ENCODE measurements at regions not wholly inside any gene's neighbourhood (a gene's known extent, or its start where the extent isn't known, plus 50 kb on each side); places are given as distances from the start of the nearest gene placed in this dataset.

- no peak overlapping the region for H4K8ac ChIP-seq (ENCODE audit: low read depth, low read length)
- no peak overlapping the region for H2AFZ ChIP-seq (ENCODE audit: insufficient read depth, low read length, poor library complexity)
- H3K18ac ChIP-seq (ENCODE audit: low read length), result no peak overlapping the region
- no peak overlapping the region for H3K9ac ChIP-seq (ENCODE audit: low read length)
- H2AK5ac ChIP-seq (ENCODE audit: low read length), result no peak overlapping the region
- no peak overlapping the region for H3K23ac ChIP-seq (ENCODE audit: low read length)
- no peak overlapping the region for H4K91ac ChIP-seq (ENCODE audit: low read depth, low read length)
- H3K79me2 ChIP-seq (ENCODE audit: control insufficient read depth, insufficient read depth, low read length, poor library complexity), result no peaks in the 10 kb centered on the region
- H3K27me3 ChIP-seq (ENCODE audit: insufficient read depth, low read length), result no peaks in the 10 kb centered on the region
- no peak overlapping the region for H3K4ac ChIP-seq (ENCODE audit: low read depth, low read length)
- H3K9me3 ChIP-seq (ENCODE audit: insufficient read depth, low read depth, low read length), result no peaks in the 10 kb centered on the region
- no peak overlapping the region for H4K12ac ChIP-seq (ENCODE audit: low read depth, low read length)
- H2BK5ac ChIP-seq (ENCODE audit: low read depth, low read length, poor library complexity), result no peak overlapping the region
- H3K4me2 ChIP-seq (ENCODE audit: low read length), result no peak overlapping the region
- no peaks in the 10 kb centered on the region for H3K36me3 ChIP-seq (ENCODE audit: control insufficient read depth in 1 of 2, insufficient read depth in 2 of 2, low read length in 2 of 2)
- H3K14ac ChIP-seq (ENCODE audit: low read length), result no peak overlapping the region
- no peak for DNase-seq
- no peak overlapping the region for H2BK120ac ChIP-seq (ENCODE audit: insufficient read depth, low read length, poor library complexity)
- H3K4me1 ChIP-seq (ENCODE audit: control insufficient read depth in 1 of 2, insufficient read depth in 2 of 2, low read length in 2 of 2), result no peaks in the 10 kb centered on the region
- H3K27ac ChIP-seq (ENCODE audit: low read depth, low read length), result no peak overlapping the region
- H3K79me1 ChIP-seq (ENCODE audit: low read length), result no peaks in the 10 kb centered on the region
- no peak overlapping the region for H2BK12ac ChIP-seq (ENCODE audit: low read length)
- H3K4me3 ChIP-seq (ENCODE audit: low read depth, low read length), result no peak overlapping the region
- no CpG with 5 or more reads among the region's 4 CpGs for WGBS (ENCODE audit: extremely low coverage, insufficient coverage, insufficient read length)
Measured at GRCh38 chr2:10989151-10989550, 77.4 kb downstream of the KCNF1 start.

GRCh38 chr2:10989782-10990181, 78.0 kb downstream of the KCNF1 start:
- no peaks in the 10 kb centered on the region for H3K79me1 ChIP-seq (ENCODE audit: low read length)
- no peak overlapping the region for H2BK120ac ChIP-seq (ENCODE audit: insufficient read depth, low read length, poor library complexity)
- no peak overlapping the region for H3K18ac ChIP-seq (ENCODE audit: low read length)
- no peak overlapping the region for H3K9ac ChIP-seq (ENCODE audit: low read length)
- no peaks in the 10 kb centered on the region for H3K4me1 ChIP-seq (ENCODE audit: control insufficient read depth in 1 of 2, insufficient read depth in 2 of 2, low read length in 2 of 2)
- no peak overlapping the region for H2BK12ac ChIP-seq (ENCODE audit: low read length)
- H3K23ac ChIP-seq (ENCODE audit: low read length), result no peak overlapping the region
- no peak overlapping the region for H4K8ac ChIP-seq (ENCODE audit: low read depth, low read length)
- H4K91ac ChIP-seq (ENCODE audit: low read depth, low read length), result no peak overlapping the region
- H3K4me3 ChIP-seq (ENCODE audit: low read depth, low read length), result no peak overlapping the region
- no CpG with 5 or more reads among the region's 2 CpGs for WGBS (ENCODE audit: extremely low coverage, insufficient coverage, insufficient read length)
- no peak overlapping the region for H3K14ac ChIP-seq (ENCODE audit: low read length)
- H4K12ac ChIP-seq (ENCODE audit: low read depth, low read length), result no peak overlapping the region
- no peaks in the 10 kb centered on the region for H3K36me3 ChIP-seq (ENCODE audit: control insufficient read depth in 1 of 2, insufficient read depth in 2 of 2, low read length in 2 of 2)
- H2AFZ ChIP-seq (ENCODE audit: insufficient read depth, low read length, poor library complexity), result no peak overlapping the region
- no peak overlapping the region for H3K4ac ChIP-seq (ENCODE audit: low read depth, low read length)
- no peak overlapping the region for H2BK5ac ChIP-seq (ENCODE audit: low read depth, low read length, poor library complexity)
- H3K27me3 ChIP-seq (ENCODE audit: insufficient read depth, low read length), result no peaks in the 10 kb centered on the region
- H3K27ac ChIP-seq (ENCODE audit: low read depth, low read length), result no peak overlapping the region
- H3K79me2 ChIP-seq (ENCODE audit: control insufficient read depth, insufficient read depth, low read length, poor library complexity), result no peaks in the 10 kb centered on the region
- no peak overlapping the region for H2AK5ac ChIP-seq (ENCODE audit: low read length)
- H3K4me2 ChIP-seq (ENCODE audit: low read length), result no peak overlapping the region
- no peak for DNase-seq
- H3K9me3 ChIP-seq (ENCODE audit: insufficient read depth, low read depth, low read length), result no peaks in the 10 kb centered on the region

- Histone ChIP-seq H3K4me3 (ENCODE audit: low read depth, low read length) (no peak overlapping the region), H4K12ac (ENCODE audit: low read depth, low read length) (no peak overlapping the region), H3K36me3 (ENCODE audit: control insufficient read depth in 1 of 2, insufficient read depth in 2 of 2, low read length in 2 of 2) (no peaks in the 10 kb centered on the region), H3K79me1 (ENCODE audit: low read length) (no peaks in the 10 kb centered on the region), H2BK5ac (ENCODE audit: low read depth, low read length, poor library complexity) (no peak overlapping the region), H3K4ac (ENCODE audit: low read depth, low read length) (no peak overlapping the region), H3K18ac (ENCODE audit: low read length) (no peak overlapping the region), H3K4me2 (ENCODE audit: low read length) (no peak overlapping the region), H3K79me2 (ENCODE audit: control insufficient read depth, insufficient read depth, low read length, poor library complexity) (no peaks in the 10 kb centered on the region), H3K27me3 (ENCODE audit: insufficient read depth, low read length) (no peaks in the 10 kb centered on the region), H4K91ac (ENCODE audit: low read depth, low read length) (no peak overlapping the region), H3K14ac (ENCODE audit: low read length) (no peak overlapping the region), H2BK120ac (ENCODE audit: insufficient read depth, low read length, poor library complexity) (no peak overlapping the region), H4K8ac (ENCODE audit: low read depth, low read length) (no peak overlapping the region), H3K4me1 (ENCODE audit: control insufficient read depth in 1 of 2, insufficient read depth in 2 of 2, low read length in 2 of 2) (no peaks in the 10 kb centered on the region), H3K9me3 (ENCODE audit: insufficient read depth, low read depth, low read length) (peaks cover 2% of the 10 kb centered on the region), H2AK5ac (ENCODE audit: low read length) (no peak overlapping the region), H3K23ac (ENCODE audit: low read length) (no peak overlapping the region), H3K9ac (ENCODE audit: low read length) (no peak overlapping the region), H2AFZ (ENCODE audit: insufficient read depth, low read length, poor library complexity) (no peak overlapping the region), H2BK12ac (ENCODE audit: low read length) (no peak overlapping the region), H3K27ac (ENCODE audit: low read depth, low read length) (no peak overlapping the region)
- WGBS (ENCODE audit: extremely low coverage, insufficient coverage, insufficient read length), result no CpG with 5 or more reads among the region's 5 CpGs
- no peak for DNase-seq
Measured at GRCh38 chr2:10990561-10991111, 78.9 kb downstream of the KCNF1 start.

GRCh38 chr2:10992023-10992791, 80.5 kb downstream of the KCNF1 start:
- Histone ChIP-seq H3K4ac (ENCODE audit: low read depth, low read length) (no peak overlapping the region), H2BK120ac (ENCODE audit: insufficient read depth, low read length, poor library complexity) (no peak overlapping the region), H3K36me3 (ENCODE audit: control insufficient read depth in 1 of 2, insufficient read depth in 2 of 2, low read length in 2 of 2) (no peaks in the 10 kb centered on the region), H2AK5ac (ENCODE audit: low read length) (no peak overlapping the region), H4K91ac (ENCODE audit: low read depth, low read length) (no peak overlapping the region), H3K4me3 (ENCODE audit: low read depth, low read length) (no peak overlapping the region), H2BK5ac (ENCODE audit: low read depth, low read length, poor library complexity) (no peak overlapping the region), H3K9ac (ENCODE audit: low read length) (no peak overlapping the region), H4K8ac (ENCODE audit: low read depth, low read length) (no peak overlapping the region), H4K12ac (ENCODE audit: low read depth, low read length) (no peak overlapping the region), H3K23ac (ENCODE audit: low read length) (no peak overlapping the region), H3K4me1 (ENCODE audit: control insufficient read depth in 1 of 2, insufficient read depth in 2 of 2, low read length in 2 of 2) (no peaks in the 10 kb centered on the region), H3K18ac (ENCODE audit: low read length) (no peak overlapping the region), H3K14ac (ENCODE audit: low read length) (no peak overlapping the region), H2AFZ (ENCODE audit: insufficient read depth, low read length, poor library complexity) (no peak overlapping the region), H3K79me1 (ENCODE audit: low read length) (no peaks in the 10 kb centered on the region), H3K27ac (ENCODE audit: low read depth, low read length) (no peak overlapping the region), H2BK12ac (ENCODE audit: low read length) (no peak overlapping the region), H3K9me3 (ENCODE audit: insufficient read depth, low read depth, low read length) (peaks cover 2% of the 10 kb centered on the region), H3K79me2 (ENCODE audit: control insufficient read depth, insufficient read depth, low read length, poor library complexity) (no peaks in the 10 kb centered on the region), H3K27me3 (ENCODE audit: insufficient read depth, low read length) (no peaks in the 10 kb centered on the region), H3K4me2 (ENCODE audit: low read length) (no peak overlapping the region)
- WGBS (ENCODE audit: extremely low coverage, insufficient coverage, insufficient read length), result no CpG with 5 or more reads among the region's 14 CpGs
- no peak for DNase-seq

Measured in trophoblast cell (in vitro differentiated cells and primary cell).